ENCODE measurements at regions not wholly inside any gene's neighbourhood (a gene's known extent, or its start where the extent isn't known, plus 50 kb on each side); places are given as distances from the start of the nearest gene placed in this dataset.
"Not testable (repeated sequence)": the region's sequence is repeated elsewhere in the genome, so short reads cannot be mapped to it uniquely, and the experiment has no call there.

- not testable (repeated sequence) for H3K4me3 ChIP-seq (ENCODE audit: low read depth, low read length)
Measured at GRCh38 chr14:34381304-34381703, 80.7 kb downstream of the SPTSSA start.

GRCh38 chr14:34380471-34380845 is 81.6 kb downstream of the SPTSSA start:
- H3K4me3 ChIP-seq (ENCODE audit: low read depth, low read length): no peak overlapping the region

GRCh38 chr14:34379816-34380470 is 82.1 kb downstream of the SPTSSA start:
- no peak for TF ChIP-seq CTCF (IDR thresholded peaks at IDR 0.05; ENCODE audit: borderline replicate concordance, insufficient read depth, low read depth, low read length)
- H3K4me3 ChIP-seq (ENCODE audit: low read depth, low read length): no peak overlapping the region

More at GRCh38 chr14:34380471-34380845, 81.6 kb downstream of the SPTSSA start:
- TF ChIP-seq CTCF (IDR thresholded peaks at IDR 0.05; ENCODE audit: borderline replicate concordance, insufficient read depth, low read depth, low read length): no peak

GRCh38 chr14:34376649-34377267 is 85.3 kb downstream of the SPTSSA start:
- no peak overlapping the region for H3K4me3 ChIP-seq (ENCODE audit: low read depth, low read length)
- TF ChIP-seq CTCF (IDR thresholded peaks at IDR 0.05; ENCODE audit: borderline replicate concordance, insufficient read depth, low read depth, low read length): no peak

GRCh38 chr14:34374998-34375740 is 86.9 kb downstream of the SPTSSA start:
- no peak for TF ChIP-seq CTCF (IDR thresholded peaks at IDR 0.05; ENCODE audit: borderline replicate concordance, insufficient read depth, low read depth, low read length)

GRCh38 chr14:34373191-34373590 is 88.8 kb downstream of the SPTSSA start:
- no peak for TF ChIP-seq CTCF (IDR thresholded peaks at IDR 0.05; ENCODE audit: borderline replicate concordance, insufficient read depth, low read depth, low read length)
- no peak overlapping the region for H3K4me3 ChIP-seq (ENCODE audit: low read depth, low read length)

More at GRCh38 chr14:34374998-34375740, 86.9 kb downstream of the SPTSSA start:
- H3K4me3 ChIP-seq (ENCODE audit: low read depth, low read length): no peak overlapping the region

GRCh38 chr14:34372786-34373185 is 89.3 kb downstream of the SPTSSA start:
- H3K4me3 ChIP-seq (ENCODE audit: low read depth, low read length): no peak overlapping the region
- no peak for TF ChIP-seq CTCF (IDR thresholded peaks at IDR 0.05; ENCODE audit: borderline replicate concordance, insufficient read depth, low read depth, low read length)
